ENCODE measurements at regions not wholly inside any gene's neighbourhood (a gene's known extent, or its start where the extent isn't known, plus 50 kb on each side); places are given as distances from the start of the nearest gene placed in this dataset.

DNA sequence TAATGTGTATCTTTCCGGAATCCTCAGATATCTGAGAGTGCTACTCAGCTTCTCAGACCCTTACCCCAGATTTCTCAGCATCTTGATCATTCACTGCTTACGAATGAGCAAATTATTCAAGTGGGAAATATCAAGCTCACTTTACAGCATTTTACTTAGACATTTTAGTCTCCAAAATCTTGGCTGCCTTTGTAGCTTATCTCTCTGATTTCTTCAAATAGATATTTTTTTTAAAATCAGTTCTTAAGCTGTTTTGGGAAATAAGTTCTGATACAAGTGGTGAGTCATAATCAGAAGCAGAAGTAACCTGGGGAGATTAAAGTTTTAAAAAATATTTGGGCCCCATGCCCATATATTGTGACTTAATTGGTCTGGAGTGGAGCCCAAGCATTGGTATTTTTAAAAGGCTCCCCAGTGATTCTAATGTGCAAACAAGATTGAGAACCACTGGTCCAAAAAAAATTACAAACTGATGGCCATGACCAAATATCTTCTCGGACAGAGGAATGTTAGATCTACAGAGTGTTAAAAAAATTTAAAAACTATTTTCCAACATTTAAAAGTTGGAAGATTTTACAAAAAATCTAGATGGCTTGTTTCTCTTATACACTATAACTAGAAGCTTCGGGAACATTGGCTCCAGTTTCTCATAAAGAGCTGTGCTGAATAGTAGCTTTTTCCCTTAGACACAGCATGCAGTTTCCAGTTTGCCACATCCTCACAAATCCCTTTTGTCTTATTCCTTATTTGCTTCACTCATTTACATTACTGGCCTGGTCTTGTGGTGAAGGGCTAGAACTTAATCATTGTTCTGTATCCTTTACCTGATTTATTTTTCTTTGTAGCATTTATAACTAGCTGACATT is 87.8 kb upstream of the BMAL1 start (continued):
- TF ChIP-seq, protein P1, sequence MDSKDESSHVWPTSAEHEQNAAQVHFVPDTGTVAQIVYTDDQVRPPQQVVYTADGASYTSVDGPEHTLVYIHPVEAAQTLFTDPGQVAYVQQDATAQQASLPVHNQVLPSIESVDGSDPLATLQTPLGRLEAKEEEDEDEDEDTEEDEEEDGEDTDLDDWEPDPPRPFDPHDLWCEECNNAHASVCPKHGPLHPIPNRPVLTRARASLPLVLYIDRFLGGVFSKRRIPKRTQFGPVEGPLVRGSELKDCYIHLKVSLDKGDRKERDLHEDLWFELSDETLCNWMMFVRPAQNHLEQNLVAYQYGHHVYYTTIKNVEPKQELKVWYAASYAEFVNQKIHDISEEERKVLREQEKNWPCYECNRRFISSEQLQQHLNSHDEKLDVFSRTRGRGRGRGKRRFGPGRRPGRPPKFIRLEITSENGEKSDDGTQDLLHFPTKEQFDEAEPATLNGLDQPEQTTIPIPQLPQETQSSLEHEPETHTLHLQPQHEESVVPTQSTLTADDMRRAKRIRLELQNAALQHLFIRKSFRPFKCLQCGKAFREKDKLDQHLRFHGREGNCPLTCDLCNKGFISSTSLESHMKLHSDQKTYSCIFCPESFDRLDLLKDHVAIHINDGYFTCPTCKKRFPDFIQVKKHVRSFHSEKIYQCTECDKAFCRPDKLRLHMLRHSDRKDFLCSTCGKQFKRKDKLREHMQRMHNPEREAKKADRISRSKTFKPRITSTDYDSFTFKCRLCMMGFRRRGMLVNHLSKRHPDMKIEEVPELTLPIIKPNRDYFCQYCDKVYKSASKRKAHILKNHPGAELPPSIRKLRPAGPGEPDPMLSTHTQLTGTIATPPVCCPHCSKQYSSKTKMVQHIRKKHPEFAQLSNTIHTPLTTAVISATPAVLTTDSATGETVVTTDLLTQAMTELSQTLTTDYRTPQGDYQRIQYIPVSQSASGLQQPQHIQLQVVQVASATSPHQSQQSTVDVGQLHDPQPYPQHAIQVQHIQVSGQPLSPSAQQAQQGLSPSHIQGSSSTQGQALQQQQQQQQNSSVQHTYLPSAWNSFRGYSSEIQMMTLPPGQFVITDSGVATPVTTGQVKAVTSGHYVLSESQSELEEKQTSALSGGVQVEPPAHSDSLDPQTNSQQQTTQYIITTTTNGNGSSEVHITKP (CRISPR knock-in tag; IDR thresholded peaks at IDR 0.05; ENCODE audit: low read depth): no peak
- TF ChIP-seq, protein P2, sequence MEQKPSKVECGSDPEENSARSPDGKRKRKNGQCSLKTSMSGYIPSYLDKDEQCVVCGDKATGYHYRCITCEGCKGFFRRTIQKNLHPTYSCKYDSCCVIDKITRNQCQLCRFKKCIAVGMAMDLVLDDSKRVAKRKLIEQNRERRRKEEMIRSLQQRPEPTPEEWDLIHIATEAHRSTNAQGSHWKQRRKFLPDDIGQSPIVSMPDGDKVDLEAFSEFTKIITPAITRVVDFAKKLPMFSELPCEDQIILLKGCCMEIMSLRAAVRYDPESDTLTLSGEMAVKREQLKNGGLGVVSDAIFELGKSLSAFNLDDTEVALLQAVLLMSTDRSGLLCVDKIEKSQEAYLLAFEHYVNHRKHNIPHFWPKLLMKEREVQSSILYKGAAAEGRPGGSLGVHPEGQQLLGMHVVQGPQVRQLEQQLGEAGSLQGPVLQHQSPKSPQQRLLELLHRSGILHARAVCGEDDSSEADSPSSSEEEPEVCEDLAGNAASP (CRISPR knock-in tag; IDR thresholded peaks at IDR 0.05; ENCODE audit: borderline replicate concordance): no peak
- TF ChIP-seq MATR3 (CRISPR knock-in tag; IDR thresholded peaks at IDR 0.05): no peak

DNA sequence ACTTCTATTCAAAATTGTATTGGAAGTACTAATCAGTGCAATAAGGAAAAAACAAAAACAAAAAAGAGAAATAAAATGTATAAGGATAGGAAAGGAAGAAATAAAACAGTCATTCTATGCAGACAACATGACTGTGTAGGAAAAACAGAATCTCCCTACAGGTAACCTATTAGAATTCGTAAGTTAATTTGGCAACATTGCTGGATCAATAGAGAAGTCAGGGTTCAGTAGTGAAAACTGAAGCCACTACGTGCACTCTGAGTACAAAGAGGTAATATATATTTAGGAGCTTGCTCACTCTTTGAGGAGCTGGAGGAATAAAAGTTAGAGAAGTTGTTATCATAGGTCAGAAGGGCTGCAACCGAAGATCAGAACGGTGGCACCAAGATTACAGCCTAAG is 84.0 kb upstream of the BMAL1 start:
- Histone ChIP-seq H3K9me3 (ENCODE audit: low read length) (no peaks in the 10 kb centered on the region; the same call in 1 of the 2 replicates), H3K36me3 (replicated peaks in 1 of 2; ENCODE audit: control insufficient read depth in 1 of 2, insufficient read depth in 2 of 2, low read length in 2 of 2) (no peaks in the 10 kb centered on the region), H2AFZ (ENCODE audit: low read length) (no peak overlapping the region), H3K27me3 (ENCODE audit: control insufficient read depth in 1 of 2, insufficient read depth in 2 of 2, low read length in 2 of 2) (no peaks in the 10 kb centered on the region; a peak in 1 of 5 replicates), H3K4me2 (ENCODE audit: low read depth, low read length) (no peak overlapping the region), H4K20me1 (ENCODE audit: insufficient read depth, low read length) (no peaks in the 10 kb centered on the region), H3K79me2 (ENCODE audit: insufficient read depth, low read length) (no peaks in the 10 kb centered on the region), H3K27ac (ENCODE audit: extremely low read length, insufficient read depth, low read length) (no peak overlapping the region), H3K4me3 (replicated peaks in 1 of 3; ENCODE audit: insufficient read depth in 1 of 3, low read depth in 2 of 3, low read length in 3 of 3) (no peak overlapping the region), H3K9ac (ENCODE audit: insufficient read depth, low read depth, low read length) (no peak overlapping the region), H3K4me1 (ENCODE audit: insufficient read depth, low read length) (no peaks in the 10 kb centered on the region)
- ATAC-seq (no peak), FAIRE-seq (no peak), DNase-seq (ENCODE audit: low spot score) (no peak)
- in situ Hi-C loops (cut with HindIII; ENCODE audit: extremely low pct_ligation_motif_present, low pct_unique_long_range_greater_than_20kb) (loop anchor here (25.0 kb wide), 1 partner anchor 881 kb away; no protein-coding TSS in a partner anchor), intact Hi-C loops (cut with micrococcal nuclease; ENCODE audit: unreplicated experiment) (no loop called here)
- CTCF ChIA-PET (ENCODE audit: low intra/inter-chr PET ratio, low total read pairs): no interaction called here
- 0% methylated on average over 4 of the region's 4 CpGs for WGBS (ENCODE audit: low lambda C conversion rate)
- no TSS peak for BruUV-seq (replicated peaks)
- POLR2A ChIA-PET: no interaction called here
- TF ChIP-seq GATAD1 (CRISPR knock-in tag; IDR thresholded peaks at IDR 0.05) (no peak), ATF1 (CRISPR knock-in tag; IDR thresholded peaks at IDR 0.05) (no peak), ZNF883 (CRISPR knock-in tag; IDR thresholded peaks at IDR 0.05; ENCODE audit: not compliant biosample characterization) (no peak), SP140L (CRISPR knock-in tag; IDR thresholded peaks at IDR 0.05; ENCODE audit: borderline replicate concordance) (no peak), ZNF230 (CRISPR knock-in tag; IDR thresholded peaks at IDR 0.05) (no peak), MEIS2 (CRISPR knock-in tag; IDR thresholded peaks at IDR 0.05) (no peak), XBP1 (CRISPR knock-in tag; IDR thresholded peaks at IDR 0.05) (no peak), SKI (IDR thresholded peaks at IDR 0.05; ENCODE audit: partially characterized antibody) (no peak), MTA1 (CRISPR knock-in tag; IDR thresholded peaks at IDR 0.05; ENCODE audit: borderline replicate concordance) (no peak), SMAD3 (CRISPR knock-in tag; IDR thresholded peaks at IDR 0.05) (no peak), NFE2L2 (IDR thresholded peaks at IDR 0.05; ENCODE audit: low read length) (no peak), ZNF792 (CRISPR knock-in tag; IDR thresholded peaks at IDR 0.05) (no peak), ZNF34 (CRISPR knock-in tag; IDR thresholded peaks at IDR 0.05; ENCODE audit: borderline replicate concordance) (no peak), ELF4 (CRISPR knock-in tag; IDR thresholded peaks at IDR 0.05; ENCODE audit: borderline replicate concordance) (no peak)
- TF ChIP-seq, protein P3, sequence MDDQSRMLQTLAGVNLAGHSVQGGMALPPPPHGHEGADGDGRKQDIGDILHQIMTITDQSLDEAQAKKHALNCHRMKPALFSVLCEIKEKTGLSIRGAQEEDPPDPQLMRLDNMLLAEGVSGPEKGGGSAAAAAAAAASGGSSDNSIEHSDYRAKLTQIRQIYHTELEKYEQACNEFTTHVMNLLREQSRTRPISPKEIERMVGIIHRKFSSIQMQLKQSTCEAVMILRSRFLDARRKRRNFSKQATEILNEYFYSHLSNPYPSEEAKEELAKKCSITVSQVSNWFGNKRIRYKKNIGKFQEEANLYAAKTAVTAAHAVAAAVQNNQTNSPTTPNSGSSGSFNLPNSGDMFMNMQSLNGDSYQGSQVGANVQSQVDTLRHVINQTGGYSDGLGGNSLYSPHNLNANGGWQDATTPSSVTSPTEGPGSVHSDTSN (CRISPR knock-in tag; IDR thresholded peaks at IDR 0.05; ENCODE audit: borderline replicate concordance): no peak

Measured in HepG2 (cell line).